AML-193 (cell line): ENCODE measurements at regions not wholly inside any gene's neighbourhood (a gene's known extent, or its start where the extent isn't known, plus 50 kb on each side); places are given as distances from the start of the nearest gene placed in this dataset.
A peak's percentile ranks its signal among the peaks of the same experiment; 100 is the strongest.

Experiments
- DNase-seq, 2 experiments: peaks; one replicate each; lab custom pipeline; 2025; lab: John Stamatoyannopoulos, UW

- peak; percentile 57 to 61 for DNase-seq
Measured at GRCh38 chr14:25150934-25151790, 101.2 kb upstream of the STXBP6 start.

- no peak for DNase-seq
Measured at GRCh38 chr14:25150401-25150800, 100.5 kb upstream of the STXBP6 start.

GRCh38 chr14:25140411-25140810 lies 90.5 kb upstream of the STXBP6 start:
- no peak for DNase-seq

- no peak for DNase-seq
Measured at GRCh38 chr14:25136811-25137210, 86.9 kb upstream of the STXBP6 start.

GRCh38 chr14:25134184-25134583 lies 84.2 kb upstream of the STXBP6 start:
- DNase-seq: no peak

GRCh38 chr14:25132732-25133422 lies 82.9 kb upstream of the STXBP6 start:
- peak; percentile 46 to 62 for DNase-seq

- no peak for DNase-seq
Measured at GRCh38 chr14:25132094-25132493, 82.1 kb upstream of the STXBP6 start.

- no peak for DNase-seq
Measured at GRCh38 chr14:25122843-25123242, 72.9 kb upstream of the STXBP6 start.

GRCh38 chr14:25122211-25122610 lies 72.3 kb upstream of the STXBP6 start:
- no peak for DNase-seq

GRCh38 chr14:25121337-25122129 lies 71.6 kb upstream of the STXBP6 start:
- no peak for DNase-seq

GRCh38 chr14:25120261-25120660 lies 70.3 kb upstream of the STXBP6 start:
- DNase-seq: no peak

GRCh38 chr14:25118671-25119070 lies 68.7 kb upstream of the STXBP6 start:
- DNase-seq: no peak

GRCh38 chr14:25117342-25117741 lies 67.4 kb upstream of the STXBP6 start:
- DNase-seq: no peak

GRCh38 chr14:25116607-25117006 lies 66.7 kb upstream of the STXBP6 start:
- no peak for DNase-seq

- no peak for DNase-seq
Measured at GRCh38 chr14:25113394-25113793, 63.4 kb upstream of the STXBP6 start.

- no peak for DNase-seq
Measured at GRCh38 chr14:25111061-25111601, 61.2 kb upstream of the STXBP6 start.

GRCh38 chr14:25110106-25110505 lies 60.2 kb upstream of the STXBP6 start:
- DNase-seq: no peak

- no peak for DNase-seq
Measured at GRCh38 chr14:25108959-25109358, 59.0 kb upstream of the STXBP6 start.

GRCh38 chr14:25108291-25108690 lies 58.3 kb upstream of the STXBP6 start:
- DNase-seq: no peak

- DNase-seq: no peak
Measured at GRCh38 chr14:25103820-25104219, 53.9 kb upstream of the STXBP6 start.

- no peak for DNase-seq
Measured at GRCh38 chr14:25103271-25103670, 53.3 kb upstream of the STXBP6 start.

- DNase-seq: no peak
Measured at GRCh38 chr14:25102788-25103187, 52.8 kb upstream of the STXBP6 start.
